Effector CD4-positive, alpha-beta T cell (primary cell): ENCODE measurements at regions not wholly inside any gene's neighbourhood (a gene's known extent, or its start where the extent isn't known, plus 50 kb on each side); places are given as distances from the start of the nearest gene placed in this dataset.
"Not testable (repeated sequence)": the region's sequence is repeated elsewhere in the genome, so short reads cannot be mapped to it uniquely, and the experiment has no call there.

Experiments
- DNase-seq: peaks from one replicate; pipeline ENCODE4 v3.0.0-alpha.2; 2020

DNA sequence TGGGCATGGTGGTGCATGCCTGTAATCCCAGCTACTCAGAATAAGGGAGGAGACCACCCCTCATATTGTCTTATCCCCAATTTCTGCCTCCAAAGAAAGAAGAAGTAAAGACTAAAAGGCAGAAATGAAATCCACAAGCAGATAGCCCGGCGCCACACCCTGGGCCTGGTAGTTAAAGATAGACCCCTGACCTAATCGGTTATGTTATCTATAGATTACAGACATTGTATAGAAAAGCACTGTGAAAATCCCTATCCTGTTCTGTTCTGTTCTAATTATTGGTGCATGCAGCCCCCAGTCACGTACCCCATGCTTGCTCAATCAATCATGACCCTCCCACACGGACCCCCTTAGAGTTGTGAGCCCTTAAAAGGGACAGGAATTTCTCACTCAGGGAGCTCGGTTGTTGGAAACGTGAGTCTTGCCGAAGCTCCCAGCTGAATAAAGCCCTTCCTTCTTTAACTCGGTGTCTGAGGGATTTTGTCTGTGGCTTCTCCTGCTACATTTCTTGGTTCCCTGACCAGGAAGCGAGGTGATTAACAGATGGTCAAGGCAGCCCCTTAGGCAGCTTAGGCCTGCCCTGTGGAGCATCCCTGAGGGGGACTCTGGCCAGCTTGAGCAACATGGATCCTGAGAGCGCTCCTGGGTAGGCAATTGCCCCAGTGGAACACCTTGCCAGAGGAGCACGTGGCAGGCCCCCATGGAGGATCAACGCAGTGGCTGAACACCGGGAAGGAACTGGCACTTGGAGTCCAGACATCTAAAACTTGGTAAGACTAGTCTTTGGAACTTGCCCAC, 188.7 kb upstream of the NDUFV2 start:
- not testable (repeated sequence) for DNase-seq

DNA sequence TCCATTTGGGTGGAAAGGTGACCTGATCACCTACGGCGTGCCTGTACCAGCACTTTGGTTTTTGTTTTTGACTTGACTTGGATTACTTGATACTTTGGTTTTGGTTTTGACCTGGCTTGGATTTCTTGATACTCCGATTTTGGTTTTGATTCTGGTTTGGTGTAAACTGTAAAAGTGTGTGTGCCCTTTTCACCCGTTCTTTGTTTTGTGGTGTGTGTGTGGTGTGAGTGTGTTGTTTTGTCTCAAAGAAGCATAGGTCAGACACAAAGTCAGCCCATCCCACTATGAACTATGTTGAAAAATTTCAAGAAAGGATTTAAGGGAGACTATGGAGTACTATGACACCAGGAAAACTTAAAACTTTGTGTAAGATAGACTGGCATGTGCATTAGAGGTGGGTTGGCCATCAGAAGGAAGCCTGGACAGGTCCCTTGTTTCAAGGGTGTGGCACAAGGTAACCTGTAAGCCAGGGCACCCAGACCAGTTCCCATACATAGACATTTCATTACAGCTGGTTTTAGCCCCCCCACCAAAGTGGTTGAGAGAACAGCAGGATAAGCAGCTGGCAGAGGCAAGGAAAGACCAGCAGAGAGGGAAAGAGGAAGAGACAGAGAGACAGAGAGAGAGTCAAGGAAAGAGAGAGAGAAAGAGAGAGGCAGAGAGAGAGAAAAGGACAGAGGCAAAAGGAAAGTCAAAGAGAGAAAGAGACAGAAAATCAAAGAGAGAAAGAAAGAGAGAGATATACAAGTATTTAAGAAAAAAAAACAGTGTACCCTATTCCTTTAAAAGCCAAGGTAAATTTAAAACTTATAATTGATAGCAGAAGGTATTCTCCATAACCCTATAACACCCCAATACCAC, 187.9 kb upstream of the NDUFV2 start:
- not testable (repeated sequence) for DNase-seq

GRCh38 chr18:8920856-8921787, 181.4 kb upstream of the NDUFV2 start:
- not testable (repeated sequence) for DNase-seq

- no peak for DNase-seq
These were observed 176.0 kb upstream of the NDUFV2 start for GRCh38 chr18:8926464-8926863.

DNA sequence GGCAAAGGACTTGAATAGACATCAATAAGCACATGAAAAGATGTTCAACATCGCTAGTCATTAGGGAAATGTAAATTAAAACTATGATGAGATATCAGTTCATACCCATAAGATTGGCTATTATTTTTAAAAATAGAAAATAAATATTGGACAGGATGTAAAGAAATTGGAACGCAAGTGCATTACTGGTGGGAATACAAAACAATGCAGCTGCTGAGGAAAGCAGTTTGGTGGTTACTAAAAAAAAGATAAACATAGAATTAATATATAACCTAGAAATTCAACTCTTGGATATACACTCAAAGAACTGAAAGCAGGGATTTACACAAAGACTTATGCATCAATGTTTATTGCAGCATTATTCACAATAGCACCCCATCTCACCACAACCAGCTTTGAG, 174.5 kb upstream of the NDUFV2 start:
- DNase-seq: no peak

- no peak for DNase-seq
These were observed 173.4 kb upstream of the NDUFV2 start for GRCh38 chr18:8928847-8929780.

DNA sequence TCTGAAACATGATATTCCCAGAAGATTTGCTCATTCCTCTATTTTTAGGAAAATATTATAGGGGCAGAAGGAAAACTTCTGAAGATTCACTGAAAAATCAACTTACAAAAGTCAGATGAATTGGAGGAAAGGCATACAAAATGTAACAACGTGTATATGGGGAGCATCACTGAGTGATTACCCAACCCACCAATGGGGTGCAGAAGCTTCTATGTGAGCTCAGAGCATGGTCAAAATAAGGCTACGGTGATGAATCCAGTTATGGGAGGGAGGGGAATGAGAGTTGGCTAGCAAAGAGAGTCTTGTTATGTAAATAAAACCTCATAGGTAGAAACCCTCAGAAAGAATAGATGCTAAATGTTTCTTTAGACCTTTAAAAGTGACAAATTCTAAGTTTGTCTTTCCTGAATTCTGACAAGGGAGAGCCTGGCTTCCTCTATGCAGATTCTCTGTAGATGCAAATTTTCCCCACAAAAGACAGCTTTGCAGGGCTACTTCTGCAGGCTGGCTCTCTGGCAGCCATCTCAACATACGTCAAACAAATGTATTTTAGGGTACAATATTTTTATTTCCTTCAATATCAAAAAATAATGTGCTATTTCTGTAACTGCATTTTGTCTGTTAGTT, 171.4 kb upstream of the NDUFV2 start:
- no peak for DNase-seq

- no peak for DNase-seq
These were observed 169.6 kb upstream of the NDUFV2 start for GRCh38 chr18:8932866-8933265.

DNA sequence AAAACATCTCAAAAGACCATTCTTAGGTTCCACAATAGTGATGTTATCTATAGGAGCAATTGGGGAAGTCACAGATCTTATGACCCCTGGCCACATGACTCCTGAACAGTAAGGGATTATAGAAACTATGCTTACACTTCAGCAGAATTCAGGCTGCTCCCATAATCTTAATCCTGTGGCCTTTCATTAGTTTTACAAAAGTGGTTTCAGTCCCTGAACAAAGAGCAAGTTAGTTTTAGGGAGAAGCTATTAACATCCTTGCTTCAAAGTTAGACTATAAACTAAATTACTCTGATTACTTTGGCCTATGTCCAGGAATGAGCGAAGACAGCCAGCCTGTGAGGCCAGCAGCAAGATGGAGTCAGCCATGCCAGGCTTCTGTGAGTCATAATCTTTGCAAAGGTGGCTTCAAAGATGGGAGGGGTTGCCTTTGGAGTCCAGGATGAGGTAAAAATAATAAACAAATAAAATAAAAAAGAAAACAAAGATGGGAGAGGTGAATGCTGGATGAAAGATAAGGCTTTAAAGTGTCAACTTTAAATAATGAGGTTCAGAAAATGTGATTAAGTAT, 168.7 kb upstream of the NDUFV2 start:
- no peak for DNase-seq

GRCh38 chr18:8935346-8935745, 167.2 kb upstream of the NDUFV2 start:
- DNase-seq: not testable (repeated sequence)

- DNase-seq: no peak
These were observed 165.9 kb upstream of the NDUFV2 start for GRCh38 chr18:8936619-8937018.

DNA sequence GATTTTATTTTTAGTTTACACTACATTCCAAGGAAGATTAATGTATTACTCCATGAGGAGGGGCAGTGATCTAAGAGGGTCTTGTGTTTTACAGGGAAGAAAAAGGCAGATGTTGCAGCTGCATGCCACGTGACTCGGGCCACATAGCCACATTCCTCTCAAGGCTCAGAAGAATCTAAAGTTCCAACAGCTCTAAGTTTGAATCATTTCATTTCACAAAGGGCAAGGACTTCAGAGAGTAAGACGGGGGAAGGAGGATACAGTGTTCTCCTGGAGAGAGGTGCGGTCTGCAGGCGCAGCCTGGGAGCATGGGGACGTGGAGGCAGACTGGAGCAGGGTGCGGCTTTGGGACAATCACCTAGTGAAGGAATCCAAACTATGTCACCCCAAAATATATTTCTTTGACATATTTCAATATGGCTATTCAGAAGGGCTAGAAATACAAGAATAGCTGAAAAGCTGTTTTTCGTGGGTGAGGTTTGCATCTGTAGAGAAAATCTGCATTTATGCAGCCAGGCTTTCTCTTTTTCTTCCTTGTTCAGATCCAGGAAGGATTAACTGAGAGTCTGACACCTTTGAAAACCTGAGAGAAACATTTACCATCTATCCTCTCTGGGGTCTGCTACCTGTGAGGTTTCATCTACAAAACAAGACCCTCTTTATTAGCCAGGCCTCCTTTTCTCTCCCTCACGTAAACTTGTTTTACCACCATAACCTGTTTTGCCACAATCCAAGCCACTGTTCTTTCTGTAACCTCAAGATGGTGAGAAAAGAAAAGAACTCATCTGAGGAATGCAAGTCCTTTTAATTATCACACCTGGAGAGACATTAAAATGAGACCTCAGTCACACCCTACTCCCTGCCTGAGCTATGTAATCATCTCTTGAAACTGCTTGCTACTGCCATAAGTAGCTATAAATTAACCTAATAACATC, 165.1 kb upstream of the NDUFV2 start:
- DNase-seq: no peak

- no peak for DNase-seq
These were observed 163.7 kb upstream of the NDUFV2 start for GRCh38 chr18:8938817-8939216.

- no peak for DNase-seq
These were observed 160.2 kb upstream of the NDUFV2 start for GRCh38 chr18:8942021-8942908.

DNA sequence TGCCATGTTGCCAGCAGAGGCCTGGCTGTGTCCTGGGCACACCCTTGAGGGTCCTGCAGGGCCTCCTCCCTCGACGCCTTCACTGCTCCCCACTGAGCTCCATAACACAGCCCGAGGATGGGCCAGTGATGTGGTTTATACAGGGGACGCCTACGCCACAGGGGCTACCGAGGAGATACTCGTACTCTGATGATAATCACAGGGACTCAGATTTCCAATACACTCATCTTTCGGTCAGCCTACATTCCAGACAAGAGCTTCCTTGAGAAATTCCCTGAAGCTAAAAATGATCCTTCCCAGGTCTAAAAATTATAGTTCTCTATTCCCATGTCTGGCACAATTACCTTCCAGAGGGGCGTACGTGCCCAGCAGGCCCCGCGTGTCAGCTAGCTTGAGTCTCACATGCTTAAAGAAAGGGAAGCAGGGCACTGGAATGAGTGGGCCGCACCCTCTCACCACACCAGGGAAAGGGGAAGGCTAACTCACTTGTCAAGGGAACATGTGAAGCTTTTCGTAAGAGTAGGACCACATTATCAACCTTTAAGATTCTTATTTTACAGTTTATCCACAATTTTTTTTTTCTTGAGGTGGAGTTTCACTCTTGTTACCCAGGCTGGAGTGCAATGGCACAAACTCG, 159.5 kb upstream of the NDUFV2 start:
- DNase-seq: no peak

DNA sequence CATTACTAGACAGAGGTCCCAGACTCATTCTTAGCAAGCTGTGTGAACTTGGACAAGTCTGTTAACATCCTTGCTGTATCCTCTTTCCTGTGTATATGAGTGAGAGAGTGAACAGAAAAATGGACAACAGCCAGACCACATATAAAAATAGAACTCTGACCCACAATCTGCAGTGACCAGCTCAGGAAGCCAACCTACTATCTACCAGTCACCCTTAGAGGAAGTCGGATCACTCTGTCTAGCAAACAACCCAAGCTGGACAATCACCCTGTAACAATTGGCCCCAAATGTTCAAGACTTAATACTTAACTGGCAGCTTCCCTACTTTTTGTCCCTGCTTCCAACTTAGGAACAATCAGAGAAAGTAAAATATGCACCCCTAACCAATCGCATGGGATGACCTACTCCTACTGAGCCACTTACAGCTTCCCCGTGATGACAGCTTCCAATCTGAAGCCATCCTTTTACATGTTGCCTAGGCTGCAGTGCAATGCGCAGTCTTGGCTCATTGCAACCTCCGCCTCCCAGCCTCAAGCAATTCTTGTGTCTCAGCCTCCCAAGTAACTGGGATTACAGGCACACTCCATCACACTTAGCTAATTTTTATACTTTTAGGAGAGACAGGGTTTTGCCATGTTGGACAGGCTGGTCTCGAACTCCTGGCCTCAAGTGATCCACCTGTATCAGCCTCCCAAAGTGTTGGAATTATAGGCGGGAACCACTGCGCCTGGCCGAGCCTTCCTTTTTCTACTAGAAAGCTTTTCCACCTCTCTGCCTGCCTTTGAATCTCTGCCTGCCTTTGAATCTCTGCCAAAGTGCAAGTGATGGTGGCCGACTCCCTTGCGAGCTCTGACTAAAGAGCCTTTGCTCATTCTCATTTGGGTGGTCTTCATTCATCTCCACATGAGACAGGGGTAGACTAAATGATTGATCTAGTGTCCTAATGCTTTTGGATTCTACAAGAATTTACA, 158.3 kb upstream of the NDUFV2 start:
- no peak for DNase-seq

DNA sequence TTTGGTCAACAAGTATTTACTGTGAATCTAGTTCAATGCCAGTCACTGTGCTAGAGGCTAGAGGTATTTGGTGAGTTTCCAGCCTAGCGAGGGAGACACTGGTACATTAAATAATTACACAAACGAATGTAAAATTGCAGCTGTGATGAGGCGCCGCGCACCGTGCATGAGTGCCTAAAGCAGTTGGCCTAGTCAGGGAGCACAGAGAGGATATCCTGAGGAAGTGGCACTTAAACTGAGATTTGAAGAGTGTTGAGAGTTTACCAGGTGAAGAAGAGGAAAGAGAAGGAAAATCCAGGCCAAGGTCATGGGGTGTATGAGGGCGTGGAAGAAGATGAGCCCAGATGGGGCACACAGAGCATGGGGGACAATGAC, 157.6 kb upstream of the NDUFV2 start:
- DNase-seq: no peak
